ENCODE measurements at regions not wholly inside any gene's neighbourhood (a gene's known extent, or its start where the extent isn't known, plus 50 kb on each side); places are given as distances from the start of the nearest gene placed in this dataset.

GRCh38 chr3:147672436-147672835 is 263.3 kb downstream of the ZIC1 start:
- TF ChIP-seq EZH2 (IDR thresholded peaks at IDR 0.05; ENCODE audit: borderline replicate concordance, low read depth, low read length, poor library complexity, severe bottlenecking) = no peak
- TF ChIP-seq, protein P1, sequence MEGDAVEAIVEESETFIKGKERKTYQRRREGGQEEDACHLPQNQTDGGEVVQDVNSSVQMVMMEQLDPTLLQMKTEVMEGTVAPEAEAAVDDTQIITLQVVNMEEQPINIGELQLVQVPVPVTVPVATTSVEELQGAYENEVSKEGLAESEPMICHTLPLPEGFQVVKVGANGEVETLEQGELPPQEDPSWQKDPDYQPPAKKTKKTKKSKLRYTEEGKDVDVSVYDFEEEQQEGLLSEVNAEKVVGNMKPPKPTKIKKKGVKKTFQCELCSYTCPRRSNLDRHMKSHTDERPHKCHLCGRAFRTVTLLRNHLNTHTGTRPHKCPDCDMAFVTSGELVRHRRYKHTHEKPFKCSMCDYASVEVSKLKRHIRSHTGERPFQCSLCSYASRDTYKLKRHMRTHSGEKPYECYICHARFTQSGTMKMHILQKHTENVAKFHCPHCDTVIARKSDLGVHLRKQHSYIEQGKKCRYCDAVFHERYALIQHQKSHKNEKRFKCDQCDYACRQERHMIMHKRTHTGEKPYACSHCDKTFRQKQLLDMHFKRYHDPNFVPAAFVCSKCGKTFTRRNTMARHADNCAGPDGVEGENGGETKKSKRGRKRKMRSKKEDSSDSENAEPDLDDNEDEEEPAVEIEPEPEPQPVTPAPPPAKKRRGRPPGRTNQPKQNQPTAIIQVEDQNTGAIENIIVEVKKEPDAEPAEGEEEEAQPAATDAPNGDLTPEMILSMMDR (conservative IDR thresholded peaks at IDR 0.05; ENCODE audit: low read depth, low read length) = no peak

All from A673 (cell line).